ENCODE measurements at regions not wholly inside any gene's neighbourhood (a gene's known extent, or its start where the extent isn't known, plus 50 kb on each side); places are given as distances from the start of the nearest gene placed in this dataset.
A peak's percentile ranks its signal among the peaks of the same experiment; 100 is the strongest.
"Not testable (repeated sequence)": the region's sequence is repeated elsewhere in the genome, so short reads cannot be mapped to it uniquely, and the experiment has no call there.

- DNase-seq (ENCODE audit: low read depth), result no peak
These were observed 52.5 kb upstream of the VSTM5 start for GRCh38 chr11:93902921-93903320.

GRCh38 chr11:93903989-93904388 lies 53.6 kb upstream of the VSTM5 start:
- no peak for DNase-seq (ENCODE audit: low read depth)

GRCh38 chr11:93904716-93905115 lies 54.3 kb upstream of the VSTM5 start:
- no peak for DNase-seq (ENCODE audit: low read depth)

GRCh38 chr11:93905384-93905783 lies 55.0 kb upstream of the VSTM5 start:
- peak; percentile 55 for DNase-seq (ENCODE audit: low read depth)

- no peak for DNase-seq (ENCODE audit: low read depth)
These were observed 56.1 kb upstream of the VSTM5 start for GRCh38 chr11:93906486-93906885.

- DNase-seq (ENCODE audit: low read depth), result no peak
These were observed 57.5 kb upstream of the VSTM5 start for GRCh38 chr11:93907901-93908300.

GRCh38 chr11:93908689-93909088 lies 58.3 kb upstream of the VSTM5 start:
- DNase-seq (ENCODE audit: low read depth), result peak; percentile 75

GRCh38 chr11:93917673-93918072 lies 67.3 kb upstream of the VSTM5 start:
- no peak for DNase-seq (ENCODE audit: low read depth)

GRCh38 chr11:93921695-93922468 lies 71.5 kb upstream of the VSTM5 start:
- DNase-seq (ENCODE audit: low read depth), result peak; percentile 55

GRCh38 chr11:93922830-93923229 lies 72.4 kb upstream of the VSTM5 start:
- DNase-seq (ENCODE audit: low read depth), result no peak

GRCh38 chr11:93926099-93926498 lies 75.7 kb upstream of the VSTM5 start:
- not testable (repeated sequence) for DNase-seq (ENCODE audit: low read depth)

GRCh38 chr11:93929407-93929806 lies 79.0 kb upstream of the VSTM5 start:
- DNase-seq (ENCODE audit: low read depth), result no peak

GRCh38 chr11:93933230-93933629 lies 82.8 kb upstream of the VSTM5 start:
- DNase-seq (ENCODE audit: low read depth), result no peak

- no peak for DNase-seq (ENCODE audit: low read depth)
These were observed 85.3 kb upstream of the HEPHL1 start for GRCh38 chr11:93935826-93936225.

- DNase-seq (ENCODE audit: low read depth), result no peak
These were observed 84.7 kb upstream of the HEPHL1 start for GRCh38 chr11:93936460-93936859.

- DNase-seq (ENCODE audit: low read depth), result peak; percentile 36
These were observed 81.9 kb upstream of the HEPHL1 start for GRCh38 chr11:93939084-93939760.

- DNase-seq (ENCODE audit: low read depth), result no peak
These were observed 80.8 kb upstream of the HEPHL1 start for GRCh38 chr11:93940395-93940794.

- no peak for DNase-seq (ENCODE audit: low read depth)
These were observed 79.0 kb upstream of the HEPHL1 start for GRCh38 chr11:93942176-93942575.

GRCh38 chr11:93945596-93945995 lies 75.6 kb upstream of the HEPHL1 start:
- DNase-seq (ENCODE audit: low read depth), result no peak

GRCh38 chr11:93952082-93952780 lies 68.9 kb upstream of the HEPHL1 start:
- DNase-seq (ENCODE audit: low read depth), result no peak

- DNase-seq (ENCODE audit: low read depth), result no peak
These were observed 63.7 kb upstream of the HEPHL1 start for GRCh38 chr11:93957397-93957952.

- no peak for DNase-seq (ENCODE audit: low read depth)
These were observed 62.2 kb upstream of the HEPHL1 start for GRCh38 chr11:93958991-93959390.
